Keratinocyte (primary cell): ENCODE measurements at regions not wholly inside any gene's neighbourhood (a gene's known extent, or its start where the extent isn't known, plus 50 kb on each side); places are given as distances from the start of the nearest gene placed in this dataset.

Experiments
- DNase-seq: peaks from one replicate; pipeline ENCODE4 v3.0.0-alpha.2; 2011; ENCODE audit warnings: low read depth, missing footprints, low spot score
- FAIRE-seq: peaks from 2 replicates; lab custom pipeline; 2011; peaks lifted over from hg19 to GRCh38; lab: Jason Lieb, UNC
- H2AFZ ChIP-seq: 2 replicates; pipeline ENCODE4 v1.6.0; 2012; ENCODE audit warnings: low read length, control low read depth, inconsistent platforms; ENCODE audit not compliant: control insufficient read depth
- H3K27ac ChIP-seq: 2 replicates; pipeline ENCODE4 v1.5.1; 2011; ENCODE audit warnings: low read length; ENCODE audit not compliant: control insufficient read depth, insufficient read depth
- H3K27me3 ChIP-seq: 3 replicates; pipeline ENCODE4 v1.6.0; 2011; ENCODE audit warnings: low read length; ENCODE audit not compliant: control insufficient read depth, insufficient read depth; ENCODE audit errors: extremely low read depth
- H3K36me3 ChIP-seq, 2 experiments: 2 replicates in 1 of 2; 3 replicates in 1 of 2; pipeline ENCODE4 v1.5.1; 2011; ENCODE audit warnings: low read length in 2 of 2, mild to moderate bottlenecking in 1 of 2; ENCODE audit not compliant: control insufficient read depth in 2 of 2, insufficient read depth in 2 of 2; ENCODE audit errors: extremely low read depth in 1 of 2
- H3K4me1 ChIP-seq: 3 replicates; pipeline ENCODE4 v1.5.1; 2011; ENCODE audit warnings: low read length; ENCODE audit not compliant: control insufficient read depth, insufficient read depth; ENCODE audit errors: extremely low read depth
- H3K4me2 ChIP-seq: 3 replicates; pipeline ENCODE4 v1.6.0; 2011; ENCODE audit warnings: low read depth, low read length; ENCODE audit not compliant: control insufficient read depth, insufficient read depth; ENCODE audit errors: extremely low read depth
- H3K4me3 ChIP-seq, 3 experiments: fragments of 200-600 bp in 1 of 3; sonication (generic) in 1 of 3; 2 replicates in 2 of 3; 3 replicates in 1 of 3; pipeline ENCODE4 v1.5.1; 2011 to 2016; ENCODE audit warnings: low read length in 3 of 3, mild to moderate bottlenecking in 3 of 3, control low read depth in 2 of 3, inconsistent platforms in 1 of 3, low read depth in 1 of 3, mixed read lengths in 1 of 3, mixed run types in 1 of 3, moderate library complexity in 1 of 3; ENCODE audit not compliant: control insufficient read depth in 2 of 3, insufficient read depth in 2 of 3; ENCODE audit errors: extremely low read depth in 1 of 3
- H3K79me2 ChIP-seq: 2 replicates; pipeline ENCODE4 v1.6.0; 2012; ENCODE audit warnings: low read length; ENCODE audit not compliant: control insufficient read depth, insufficient read depth
- H3K9ac ChIP-seq: 3 replicates; pipeline ENCODE4 v1.6.0; 2011; ENCODE audit warnings: low read length; ENCODE audit not compliant: control insufficient read depth, insufficient read depth; ENCODE audit errors: extremely low read depth
- H3K9me1 ChIP-seq: 3 replicates; pipeline ENCODE4 v1.6.0; 2011; ENCODE audit warnings: low read length; ENCODE audit not compliant: control insufficient read depth, insufficient read depth; ENCODE audit errors: extremely low read depth
- H3K9me3 ChIP-seq: 2 replicates; pipeline ENCODE4 v1.5.1; 2012; ENCODE audit warnings: low read depth, low read length; ENCODE audit not compliant: control insufficient read depth
- H4K20me1 ChIP-seq: 3 replicates; pipeline ENCODE4 v1.6.0; 2011; ENCODE audit warnings: low read length; ENCODE audit not compliant: control insufficient read depth, insufficient read depth; ENCODE audit errors: extremely low read depth
- CTCF ChIP-seq, 3 experiments: IDR thresholded peaks in 1 of 3; conservative IDR thresholded peaks in 1 of 3; optimal IDR thresholded peaks in 1 of 3; 2 replicates in 2 of 3; 3 replicates in 1 of 3; pipeline versions ENCODE3 to v1.5.1; 2011; ENCODE audit warnings: low read length in 3 of 3, mild to moderate bottlenecking in 3 of 3, moderate library complexity in 2 of 3, control low read depth in 1 of 3, inconsistent platforms in 1 of 3; ENCODE audit not compliant: insufficient read depth in 2 of 3; ENCODE audit errors: extremely low read depth in 1 of 3
- EZH2 ChIP-seq: IDR thresholded peaks from one replicate; pipeline ENCODE4 v1.6.1; 2012; ENCODE audit warnings: inconsistent platforms, mild to moderate bottlenecking, low read length, moderate library complexity
- dilution Hi-C: fragments of 300-500 bp; cut with MboI; formaldehyde crosslinking; loops from one replicate; pipeline ENCODE4 v1.7.0; 2020; ENCODE audit warnings: low sequenced_read_pairs; ENCODE audit not compliant: extremely low pct_ligation_motif_present

GRCh38 chr4:20575486-20575885 lies 124.8 kb upstream of the PACRGL start:
- Histone ChIP-seq H3K4me2 (no peak overlapping the region), H2AFZ (no peak overlapping the region), H3K9me3 (no peaks in the 10 kb centered on the region), H3K79me2 (no peaks in the 10 kb centered on the region), H3K4me1 (no peaks in the 10 kb centered on the region), H3K9me1 (no peaks in the 10 kb centered on the region), H3K27me3 (no peaks in the 10 kb centered on the region), H3K27ac (no peak overlapping the region), H4K20me1 (no peaks in the 10 kb centered on the region), H3K4me3 (no peak overlapping the region), H3K9ac (no peak overlapping the region), H3K36me3 (no peaks in the 10 kb centered on the region)
- DNase-seq (no peak), FAIRE-seq (no peak)
- no peak for TF ChIP-seq CTCF (optimal IDR thresholded peaks at IDR 0.05 in 1 of 3, IDR thresholded peaks at IDR 0.05 in 1 of 3, conservative IDR thresholded peaks at IDR 0.05 in 1 of 3; ENCODE audit: extremely low read depth in 1 of 3, insufficient read depth in 2 of 3, low read length in 3 of 3)
- no peak for TF ChIP-seq EZH2
- dilution Hi-C loops = no loop called here

- Histone ChIP-seq H3K4me1 (no peaks in the 10 kb centered on the region), H3K36me3 (no peaks in the 10 kb centered on the region), H3K9me3 (no peaks in the 10 kb centered on the region), H3K79me2 (no peaks in the 10 kb centered on the region), H3K27me3 (no peaks in the 10 kb centered on the region), H3K4me3 (no peak overlapping the region), H3K27ac (no peak overlapping the region), H2AFZ (no peak overlapping the region), H4K20me1 (no peaks in the 10 kb centered on the region), H3K9ac (no peak overlapping the region), H3K4me2 (no peak overlapping the region), H3K9me1 (no peaks in the 10 kb centered on the region)
- dilution Hi-C loops = no loop called here
- DNase-seq (no peak), FAIRE-seq (no peak)
- no peak for TF ChIP-seq CTCF (optimal IDR thresholded peaks at IDR 0.05 in 1 of 3, IDR thresholded peaks at IDR 0.05 in 1 of 3, conservative IDR thresholded peaks at IDR 0.05 in 1 of 3; ENCODE audit: extremely low read depth in 1 of 3, insufficient read depth in 2 of 3, low read length in 3 of 3)
- no peak for TF ChIP-seq EZH2
These were observed 123.4 kb upstream of the PACRGL start for GRCh38 chr4:20576861-20577260.
